ENCODE measurements at regions not wholly inside any gene's neighbourhood (a gene's known extent, or its start where the extent isn't known, plus 50 kb on each side); places are given as distances from the start of the nearest gene placed in this dataset.

DNA sequence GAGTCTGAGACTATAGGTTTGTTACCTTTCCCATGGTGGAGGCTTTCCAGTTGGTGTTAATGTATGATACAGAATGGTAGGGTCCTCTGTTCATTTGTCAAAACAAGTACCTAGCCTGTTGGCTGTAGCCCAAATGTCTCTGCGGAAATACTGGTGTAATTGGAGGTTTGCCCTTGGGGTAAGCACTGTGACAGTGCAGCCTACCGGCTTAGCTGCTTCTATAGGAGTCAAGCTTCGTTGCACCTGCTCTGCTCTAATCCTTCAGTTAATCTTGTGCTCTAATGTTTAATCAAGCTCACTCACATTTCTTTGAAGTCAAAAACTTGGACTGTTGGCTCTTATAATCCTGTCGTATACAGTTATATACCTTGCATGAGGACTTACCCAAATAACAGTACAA, 203.4 kb downstream of the CCNG2 start:
- TF ChIP-seq, protein P1, sequence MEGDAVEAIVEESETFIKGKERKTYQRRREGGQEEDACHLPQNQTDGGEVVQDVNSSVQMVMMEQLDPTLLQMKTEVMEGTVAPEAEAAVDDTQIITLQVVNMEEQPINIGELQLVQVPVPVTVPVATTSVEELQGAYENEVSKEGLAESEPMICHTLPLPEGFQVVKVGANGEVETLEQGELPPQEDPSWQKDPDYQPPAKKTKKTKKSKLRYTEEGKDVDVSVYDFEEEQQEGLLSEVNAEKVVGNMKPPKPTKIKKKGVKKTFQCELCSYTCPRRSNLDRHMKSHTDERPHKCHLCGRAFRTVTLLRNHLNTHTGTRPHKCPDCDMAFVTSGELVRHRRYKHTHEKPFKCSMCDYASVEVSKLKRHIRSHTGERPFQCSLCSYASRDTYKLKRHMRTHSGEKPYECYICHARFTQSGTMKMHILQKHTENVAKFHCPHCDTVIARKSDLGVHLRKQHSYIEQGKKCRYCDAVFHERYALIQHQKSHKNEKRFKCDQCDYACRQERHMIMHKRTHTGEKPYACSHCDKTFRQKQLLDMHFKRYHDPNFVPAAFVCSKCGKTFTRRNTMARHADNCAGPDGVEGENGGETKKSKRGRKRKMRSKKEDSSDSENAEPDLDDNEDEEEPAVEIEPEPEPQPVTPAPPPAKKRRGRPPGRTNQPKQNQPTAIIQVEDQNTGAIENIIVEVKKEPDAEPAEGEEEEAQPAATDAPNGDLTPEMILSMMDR (conservative IDR thresholded peaks at IDR 0.05; ENCODE audit: low read length) = no peak
- no peak for TF ChIP-seq EZH2phosphoT487 (IDR thresholded peaks at IDR 0.05; ENCODE audit: borderline replicate concordance, low read depth, low read length)

All from OCI-LY7 (cell line).